Fibroblast of the aortic adventitia (primary cell): ENCODE measurements at regions not wholly inside any gene's neighbourhood (a gene's known extent, or its start where the extent isn't known, plus 50 kb on each side); places are given as distances from the start of the nearest gene placed in this dataset.

Experiments used
- DNase-seq: peaks from one replicate; pipeline ENCODE4 v3.0.0-alpha.2; 2010; ENCODE audit warnings: low read depth
- H3K4me3 ChIP-seq: 2 replicates; pipeline ENCODE4 v1.5.1; 2011; ENCODE audit warnings: low read depth, mild to moderate bottlenecking, control low read depth, low read length, moderate library complexity
- CTCF ChIP-seq: IDR thresholded peaks from 2 replicates; pipeline ENCODE4 v1.5.1; 2011; ENCODE audit warnings: mild to moderate bottlenecking, low read length, control low read depth, inconsistent platforms; ENCODE audit not compliant: insufficient read depth

- no peak for DNase-seq
- no peak overlapping the region for H3K4me3 ChIP-seq
- no peak for TF ChIP-seq CTCF
Observed at GRCh38 chr12:77689510-77690086, 141.1 kb upstream of the NAV3 start.

- DNase-seq: peak; percentile 78
- TF ChIP-seq CTCF: no peak
- no peak overlapping the region for H3K4me3 ChIP-seq
Observed at GRCh38 chr12:77687321-77687720, 143.4 kb upstream of the NAV3 start.

GRCh38 chr12:77686760-77687159, 143.9 kb upstream of the NAV3 start:
- TF ChIP-seq CTCF: peak; percentile 28
- no peak overlapping the region for H3K4me3 ChIP-seq
- DNase-seq: peak; percentile 57

GRCh38 chr12:77685901-77686300, 144.8 kb upstream of the NAV3 start:
- no peak for DNase-seq
- TF ChIP-seq CTCF: no peak
- no peak overlapping the region for H3K4me3 ChIP-seq

GRCh38 chr12:77685112-77685511, 145.6 kb upstream of the NAV3 start:
- peak; percentile 88 for DNase-seq
- no peak overlapping the region for H3K4me3 ChIP-seq
- TF ChIP-seq CTCF: peak; percentile 66

- no peak overlapping the region for H3K4me3 ChIP-seq
- TF ChIP-seq CTCF: no peak
- DNase-seq: no peak
Observed at GRCh38 chr12:77682488-77682887, 148.2 kb upstream of the NAV3 start.

- H3K4me3 ChIP-seq: no peak overlapping the region
- DNase-seq: no peak
- no peak for TF ChIP-seq CTCF
Observed at GRCh38 chr12:77681726-77682125, 149.0 kb upstream of the NAV3 start.
